Fibroblast of villous mesenchyme (primary cell): ENCODE measurements at regions not wholly inside any gene's neighbourhood (a gene's known extent, or its start where the extent isn't known, plus 50 kb on each side); places are given as distances from the start of the nearest gene placed in this dataset.

Source experiments
- DNase-seq: peaks from one replicate; pipeline ENCODE4 v3.0.0-alpha.2; 2010; ENCODE audit warnings: low read depth
- H3K4me3 ChIP-seq: 2 replicates; pipeline ENCODE4 v1.5.1; 2011; ENCODE audit warnings: low read depth, mild to moderate bottlenecking, low read length
- TF ChIP-seq, protein P1 (sequence below): IDR thresholded peaks from 2 replicates; pipeline ENCODE4 v1.5.1; 2012; ENCODE audit warnings: low read depth, mild to moderate bottlenecking, low read length; ENCODE audit not compliant: insufficient read depth

GRCh38 chr10:62992145-62992721 is 140.9 kb upstream of the NRBF2 start:
- H3K4me3 ChIP-seq, result no peak overlapping the region
- DNase-seq, result peak; percentile 65
- TF ChIP-seq, protein P1, sequence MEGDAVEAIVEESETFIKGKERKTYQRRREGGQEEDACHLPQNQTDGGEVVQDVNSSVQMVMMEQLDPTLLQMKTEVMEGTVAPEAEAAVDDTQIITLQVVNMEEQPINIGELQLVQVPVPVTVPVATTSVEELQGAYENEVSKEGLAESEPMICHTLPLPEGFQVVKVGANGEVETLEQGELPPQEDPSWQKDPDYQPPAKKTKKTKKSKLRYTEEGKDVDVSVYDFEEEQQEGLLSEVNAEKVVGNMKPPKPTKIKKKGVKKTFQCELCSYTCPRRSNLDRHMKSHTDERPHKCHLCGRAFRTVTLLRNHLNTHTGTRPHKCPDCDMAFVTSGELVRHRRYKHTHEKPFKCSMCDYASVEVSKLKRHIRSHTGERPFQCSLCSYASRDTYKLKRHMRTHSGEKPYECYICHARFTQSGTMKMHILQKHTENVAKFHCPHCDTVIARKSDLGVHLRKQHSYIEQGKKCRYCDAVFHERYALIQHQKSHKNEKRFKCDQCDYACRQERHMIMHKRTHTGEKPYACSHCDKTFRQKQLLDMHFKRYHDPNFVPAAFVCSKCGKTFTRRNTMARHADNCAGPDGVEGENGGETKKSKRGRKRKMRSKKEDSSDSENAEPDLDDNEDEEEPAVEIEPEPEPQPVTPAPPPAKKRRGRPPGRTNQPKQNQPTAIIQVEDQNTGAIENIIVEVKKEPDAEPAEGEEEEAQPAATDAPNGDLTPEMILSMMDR, result no peak

GRCh38 chr10:62990126-62990525 is 143.0 kb upstream of the NRBF2 start:
- TF ChIP-seq, protein P1, result no peak
- DNase-seq, result no peak
- H3K4me3 ChIP-seq, result no peak overlapping the region

DNA sequence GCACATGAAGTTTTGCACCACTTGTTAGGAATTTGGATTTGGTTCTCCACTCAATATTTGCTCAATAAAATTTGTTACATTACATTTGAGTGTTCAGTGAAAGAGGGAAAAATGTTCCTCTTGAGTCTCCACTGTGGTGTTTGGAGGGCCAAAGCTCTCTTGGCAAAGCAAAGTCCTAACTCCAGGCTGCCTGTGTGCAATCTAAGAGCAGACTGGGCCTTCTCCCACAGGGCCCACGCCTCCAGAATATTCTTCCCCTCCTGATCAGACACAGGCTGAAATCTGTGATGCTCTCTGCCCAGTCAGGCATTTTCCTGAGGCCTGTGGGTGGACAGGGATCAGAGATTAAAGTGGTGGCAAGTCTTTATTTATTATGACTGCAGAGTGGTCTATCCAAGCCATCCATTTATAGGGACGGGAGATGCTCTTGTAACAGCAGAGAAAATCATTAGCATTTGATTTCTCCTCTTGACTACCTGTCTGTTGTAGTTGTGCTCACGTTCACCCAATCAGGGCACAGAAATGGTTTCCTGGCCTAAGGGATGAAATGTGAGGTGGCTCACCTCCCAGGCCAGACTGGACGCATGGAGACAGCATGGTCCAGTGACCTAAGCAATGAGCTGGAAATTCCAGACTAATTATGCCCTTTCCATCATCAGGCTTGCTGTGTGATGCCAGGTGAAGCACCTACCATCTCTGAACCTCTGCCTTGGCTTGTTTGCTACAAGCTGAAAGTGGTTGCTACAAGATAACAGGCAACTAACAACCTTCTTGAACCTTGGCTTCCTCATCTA is 147.1 kb upstream of the NRBF2 start:
- TF ChIP-seq, protein P1, result no peak

GRCh38 chr10:62981096-62981495 is 152.0 kb upstream of the NRBF2 start:
- no peak overlapping the region for H3K4me3 ChIP-seq
- DNase-seq, result no peak
- TF ChIP-seq, protein P1, result no peak

More for the DNA sequence above, 147.1 kb upstream of the NRBF2 start:
- no peak for DNase-seq
- H3K4me3 ChIP-seq, result no peak overlapping the region

- no peak overlapping the region for H3K4me3 ChIP-seq
- TF ChIP-seq, protein P1, result no peak
- no peak for DNase-seq
These were observed 152.4 kb upstream of the NRBF2 start for GRCh38 chr10:62980687-62981086.

GRCh38 chr10:62979921-62980320 is 153.2 kb upstream of the NRBF2 start:
- DNase-seq, result no peak
- TF ChIP-seq, protein P1, result no peak

More at GRCh38 chr10:62979921-62980320, 153.2 kb upstream of the NRBF2 start:
- no peak overlapping the region for H3K4me3 ChIP-seq
